ENCODE measurements at regions not wholly inside any gene's neighbourhood (a gene's known extent, or its start where the extent isn't known, plus 50 kb on each side); places are given as distances from the start of the nearest gene placed in this dataset.

- Histone ChIP-seq H3K9ac (ENCODE audit: low read length) (no peak overlapping the region), H3K79me2 (ENCODE audit: low read length) (no peaks in the 10 kb centered on the region), H3K27ac (ENCODE audit: low read length) (no peak overlapping the region), H3K9me3 (replicated peaks; ENCODE audit: insufficient read depth, low read length) (no peaks in the 10 kb centered on the region), H3K4me1 (ENCODE audit: low read length) (no peaks in the 10 kb centered on the region), H3K27me3 (replicated peaks; ENCODE audit: insufficient read depth, low read length) (no peaks in the 10 kb centered on the region), H4K20me1 (ENCODE audit: insufficient read depth, low read length) (no peaks in the 10 kb centered on the region), H3K9me2 (replicated peaks; ENCODE audit: insufficient read depth, low read length) (no peaks in the 10 kb centered on the region), H2AFZ (ENCODE audit: low read length) (no peak overlapping the region), H3K36me3 (replicated peaks; ENCODE audit: insufficient read depth, low read length) (no peaks in the 10 kb centered on the region), H3K4me2 (ENCODE audit: low read depth, low read length) (no peak overlapping the region), H3K4me3 (ENCODE audit: low read length) (no peak overlapping the region), H3F3A (ENCODE audit: insufficient read depth, low read length) (no peaks in the 10 kb centered on the region)
- TF ChIP-seq EZH2phosphoT487 (IDR thresholded peaks at IDR 0.05; ENCODE audit: low read length) (no peak), EZH2 (optimal IDR thresholded peaks at IDR 0.05; ENCODE audit: low read depth, low read length) (no peak), CTCF (IDR thresholded peaks at IDR 0.05; ENCODE audit: low read length) (no peak)
- no peak for DNase-seq
Observed at GRCh38 chr18:60739212-60739611, 366.6 kb upstream of the MC4R start.

- Histone ChIP-seq H3K9ac (ENCODE audit: low read length) (no peak overlapping the region), H3F3A (ENCODE audit: insufficient read depth, low read length) (no peaks in the 10 kb centered on the region), H3K4me2 (ENCODE audit: low read depth, low read length) (no peak overlapping the region), H2AFZ (ENCODE audit: low read length) (no peak overlapping the region), H3K4me3 (ENCODE audit: low read length) (no peak overlapping the region), H3K4me1 (ENCODE audit: low read length) (no peaks in the 10 kb centered on the region), H4K20me1 (ENCODE audit: insufficient read depth, low read length) (no peaks in the 10 kb centered on the region), H3K9me2 (replicated peaks; ENCODE audit: insufficient read depth, low read length) (no peaks in the 10 kb centered on the region), H3K36me3 (replicated peaks; ENCODE audit: insufficient read depth, low read length) (no peaks in the 10 kb centered on the region), H3K79me2 (ENCODE audit: low read length) (no peaks in the 10 kb centered on the region), H3K9me3 (replicated peaks; ENCODE audit: insufficient read depth, low read length) (no peaks in the 10 kb centered on the region), H3K27ac (ENCODE audit: low read length) (no peak overlapping the region), H3K27me3 (replicated peaks; ENCODE audit: insufficient read depth, low read length) (no peaks in the 10 kb centered on the region)
- no peak for DNase-seq
- TF ChIP-seq EZH2phosphoT487 (IDR thresholded peaks at IDR 0.05; ENCODE audit: low read length) (no peak), CTCF (IDR thresholded peaks at IDR 0.05; ENCODE audit: low read length) (no peak), EZH2 (optimal IDR thresholded peaks at IDR 0.05; ENCODE audit: low read depth, low read length) (no peak)
Observed at GRCh38 chr18:60740313-60740712, 367.7 kb upstream of the MC4R start.

- Histone ChIP-seq H3K9me2 (replicated peaks; ENCODE audit: insufficient read depth, low read length) (no peaks in the 10 kb centered on the region), H3K4me2 (ENCODE audit: low read depth, low read length) (no peak overlapping the region), H3K27me3 (replicated peaks; ENCODE audit: insufficient read depth, low read length) (no peaks in the 10 kb centered on the region), H3F3A (ENCODE audit: insufficient read depth, low read length) (no peaks in the 10 kb centered on the region), H3K4me1 (ENCODE audit: low read length) (no peaks in the 10 kb centered on the region), H2AFZ (ENCODE audit: low read length) (no peak overlapping the region), H3K4me3 (ENCODE audit: low read length) (no peak overlapping the region), H3K79me2 (ENCODE audit: low read length) (no peaks in the 10 kb centered on the region), H4K20me1 (ENCODE audit: insufficient read depth, low read length) (no peaks in the 10 kb centered on the region), H3K9me3 (replicated peaks; ENCODE audit: insufficient read depth, low read length) (no peaks in the 10 kb centered on the region), H3K9ac (ENCODE audit: low read length) (no peak overlapping the region), H3K36me3 (replicated peaks; ENCODE audit: insufficient read depth, low read length) (no peaks in the 10 kb centered on the region), H3K27ac (ENCODE audit: low read length) (no peak overlapping the region)
- no peak for DNase-seq
- TF ChIP-seq EZH2phosphoT487 (IDR thresholded peaks at IDR 0.05; ENCODE audit: low read length) (no peak), CTCF (IDR thresholded peaks at IDR 0.05; ENCODE audit: low read length) (no peak), EZH2 (optimal IDR thresholded peaks at IDR 0.05; ENCODE audit: low read depth, low read length) (no peak)
Observed at GRCh38 chr18:60746491-60746890, 373.9 kb upstream of the MC4R start.
